Skeletal muscle satellite cell (primary cell): ENCODE measurements at regions not wholly inside any gene's neighbourhood (a gene's known extent, or its start where the extent isn't known, plus 50 kb on each side); places are given as distances from the start of the nearest gene placed in this dataset.

ENCODE experiments used
- H3K27me3 ChIP-seq: 2 replicates; pipeline ENCODE4 v1.7.0; 2013; ENCODE audit warnings: low read length; ENCODE audit not compliant: control insufficient read depth, insufficient read depth
- H3K36me3 ChIP-seq: 2 replicates; pipeline ENCODE4 v1.7.0; 2013; ENCODE audit warnings: mild to moderate bottlenecking, control low read depth, low read length; ENCODE audit not compliant: insufficient read depth
- H3K4me1 ChIP-seq: 2 replicates; pipeline ENCODE4 v1.7.0; 2013; ENCODE audit warnings: low read length; ENCODE audit not compliant: control insufficient read depth, insufficient read depth
- H3K4me2 ChIP-seq: 2 replicates; pipeline ENCODE4 v1.7.0; 2013; ENCODE audit warnings: mild to moderate bottlenecking, low read length
- H3K4me3 ChIP-seq: 2 replicates; pipeline ENCODE4 v1.7.0; 2013; ENCODE audit warnings: low read length
- H3K9ac ChIP-seq: 2 replicates; pipeline ENCODE4 v1.7.0; 2013; ENCODE audit warnings: mild to moderate bottlenecking, low read depth, low read length, moderate library complexity
- H3K9me3 ChIP-seq: replicated peaks from 2 replicates; pipeline ENCODE4 v1.7.0; 2013; ENCODE audit warnings: mild to moderate bottlenecking, control low read depth, low read length

DNA sequence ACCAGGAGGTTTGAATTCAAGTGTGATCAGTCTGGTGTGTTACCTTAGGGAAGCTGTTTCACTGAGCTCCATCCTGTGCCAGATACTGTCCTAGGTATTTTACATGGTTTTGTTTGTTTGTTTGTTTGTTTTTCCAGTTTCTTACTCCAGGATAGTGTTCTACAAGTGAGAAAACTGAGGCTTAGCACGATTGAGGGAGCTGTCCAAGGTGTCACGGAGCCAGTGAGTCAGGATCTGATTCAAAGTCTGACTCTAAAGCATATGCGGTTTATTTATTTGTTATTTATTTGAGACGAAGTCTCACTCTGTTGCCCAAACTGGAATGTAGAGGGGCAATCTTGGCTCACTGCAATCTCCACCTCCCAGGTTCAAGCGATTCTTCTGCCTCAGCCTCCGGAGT lies 79.7 kb upstream of the GNG2 start:
- Histone ChIP-seq H3K4me2 (no peak overlapping the region), H3K27me3 (no peaks in the 10 kb centered on the region), H3K36me3 (no peaks in the 10 kb centered on the region), H3K4me3 (no peak overlapping the region), H3K9ac (no peak overlapping the region), H3K4me1 (peaks cover 7% of the 10 kb centered on the region), H3K9me3 (no peaks in the 10 kb centered on the region)

DNA sequence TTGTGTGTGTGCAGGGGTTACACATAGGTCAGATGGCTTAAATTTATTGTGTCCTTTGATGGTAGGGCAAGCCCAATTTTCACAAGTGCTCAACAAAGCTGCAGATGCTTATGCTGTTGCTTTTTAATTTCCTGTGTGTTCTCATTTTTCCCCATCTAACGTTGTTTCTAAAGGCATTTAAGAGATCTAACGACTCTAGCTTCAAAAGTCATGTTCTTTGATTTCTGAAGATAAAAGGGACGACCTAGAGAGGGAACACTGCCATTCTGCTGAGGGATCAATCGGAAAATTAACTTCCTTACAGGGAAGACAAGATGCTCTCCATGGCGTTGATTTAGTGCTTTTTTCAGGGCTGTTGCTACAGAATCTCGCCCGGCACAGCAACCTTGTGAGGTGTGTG lies 79.0 kb upstream of the GNG2 start:
- H3K4me1 ChIP-seq: peaks cover 7% of the 10 kb centered on the region
- H3K36me3 ChIP-seq: no peaks in the 10 kb centered on the region
- H3K4me2 ChIP-seq: no peak overlapping the region
- H3K4me3 ChIP-seq: no peak overlapping the region
- H3K27me3 ChIP-seq: no peaks in the 10 kb centered on the region
- peaks cover 4% of the 10 kb centered on the region for H3K9me3 ChIP-seq
- no peak overlapping the region for H3K9ac ChIP-seq

DNA sequence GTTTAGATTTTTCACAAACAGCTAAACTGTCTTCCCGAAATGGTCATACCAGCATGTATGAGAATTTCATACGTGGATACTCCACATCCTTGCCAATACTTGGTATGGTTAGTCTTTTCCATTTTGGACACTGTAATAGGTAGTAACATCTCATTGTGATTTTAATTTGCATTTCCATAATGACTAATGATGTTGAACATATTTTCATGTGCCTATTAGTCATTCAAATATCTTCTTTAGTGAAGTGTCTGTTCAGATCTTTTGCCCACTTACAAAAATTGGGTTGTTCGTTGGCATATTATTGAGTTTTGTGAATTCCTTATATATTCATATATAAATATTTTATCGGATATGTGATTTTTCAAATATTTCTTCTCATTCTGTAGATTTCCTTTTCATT lies 78.0 kb upstream of the GNG2 start:
- Histone ChIP-seq H3K4me3 (no peak overlapping the region), H3K36me3 (no peaks in the 10 kb centered on the region), H3K27me3 (no peaks in the 10 kb centered on the region), H3K9ac (no peak overlapping the region), H3K4me2 (no peak overlapping the region), H3K4me1 (peaks cover 7% of the 10 kb centered on the region), H3K9me3 (peaks cover 7% of the 10 kb centered on the region)

DNA sequence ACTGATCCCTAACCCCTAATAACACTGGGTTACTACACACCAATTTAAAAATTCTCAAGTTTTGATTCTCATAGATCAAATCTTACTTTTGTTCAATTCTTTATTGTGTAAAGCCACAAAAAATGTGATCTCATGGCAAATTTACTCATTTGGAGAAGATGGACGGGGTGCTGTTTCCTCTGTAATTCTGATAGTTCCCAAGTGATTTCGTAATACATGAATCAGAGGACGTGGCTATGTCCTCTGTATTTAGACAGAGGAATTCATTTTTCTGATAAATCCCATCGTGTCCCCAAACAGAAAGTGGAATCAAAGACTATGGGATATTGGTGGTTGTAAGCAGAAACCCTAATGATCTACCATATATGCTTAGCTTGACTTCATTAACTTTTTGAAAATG lies 76.6 kb upstream of the GNG2 start:
- no peak overlapping the region for H3K4me3 ChIP-seq
- H3K9ac ChIP-seq: no peak overlapping the region
- peaks cover 7% of the 10 kb centered on the region for H3K4me1 ChIP-seq
- no peaks in the 10 kb centered on the region for H3K27me3 ChIP-seq
- no peaks in the 10 kb centered on the region for H3K36me3 ChIP-seq
- peaks cover 7% of the 10 kb centered on the region for H3K9me3 ChIP-seq
- peak overlapping the region; percentile 67 for H3K4me2 ChIP-seq

DNA sequence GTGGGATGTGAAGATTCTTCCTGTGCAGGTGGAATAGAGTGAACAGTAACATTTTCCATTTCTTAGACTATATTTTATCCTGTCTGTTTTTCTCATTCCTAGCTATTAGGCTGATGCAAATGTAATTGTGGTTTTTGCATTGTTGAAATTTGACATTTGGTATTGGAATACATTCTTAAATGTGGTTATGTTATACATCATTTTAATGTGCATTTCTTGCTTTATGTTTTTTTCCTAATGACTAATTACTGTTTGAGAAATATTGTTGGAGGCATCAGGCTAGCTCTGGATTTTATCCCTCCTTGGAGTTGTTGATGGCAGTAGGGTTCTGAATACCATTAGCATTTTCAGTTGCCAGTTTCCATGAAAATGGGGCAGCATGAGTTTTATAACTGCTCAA lies 75.9 kb upstream of the GNG2 start:
- Histone ChIP-seq H3K4me3 (no peak overlapping the region), H3K9ac (no peak overlapping the region), H3K9me3 (peaks cover 7% of the 10 kb centered on the region), H3K36me3 (no peaks in the 10 kb centered on the region), H3K4me1 (peaks cover 7% of the 10 kb centered on the region), H3K4me2 (no peak overlapping the region), H3K27me3 (no peaks in the 10 kb centered on the region)

DNA sequence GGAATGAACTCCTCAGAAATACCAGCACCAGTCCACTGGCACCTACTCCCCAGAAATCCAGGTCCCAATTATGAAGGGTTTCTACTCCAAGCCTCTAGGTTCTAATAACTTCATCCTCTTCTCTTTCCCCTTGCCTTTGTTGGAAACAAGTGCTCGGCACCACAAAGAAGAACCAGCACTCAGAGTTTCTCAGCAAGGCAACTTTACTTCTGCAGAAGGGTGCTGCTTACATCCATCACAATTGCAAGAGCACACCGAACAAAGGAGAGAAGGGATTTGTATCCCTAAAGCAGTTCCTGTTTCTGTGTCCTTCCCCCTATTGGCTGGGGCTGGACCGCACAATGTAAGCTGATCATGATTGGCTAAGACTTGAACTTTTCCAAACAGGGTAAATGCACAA lies 74.2 kb upstream of the GNG2 start:
- Histone ChIP-seq H3K4me1 (peaks cover 7% of the 10 kb centered on the region), H3K27me3 (no peaks in the 10 kb centered on the region), H3K9me3 (peaks cover 7% of the 10 kb centered on the region), H3K4me2 (no peak overlapping the region), H3K36me3 (no peaks in the 10 kb centered on the region), H3K4me3 (no peak overlapping the region), H3K9ac (no peak overlapping the region)

DNA sequence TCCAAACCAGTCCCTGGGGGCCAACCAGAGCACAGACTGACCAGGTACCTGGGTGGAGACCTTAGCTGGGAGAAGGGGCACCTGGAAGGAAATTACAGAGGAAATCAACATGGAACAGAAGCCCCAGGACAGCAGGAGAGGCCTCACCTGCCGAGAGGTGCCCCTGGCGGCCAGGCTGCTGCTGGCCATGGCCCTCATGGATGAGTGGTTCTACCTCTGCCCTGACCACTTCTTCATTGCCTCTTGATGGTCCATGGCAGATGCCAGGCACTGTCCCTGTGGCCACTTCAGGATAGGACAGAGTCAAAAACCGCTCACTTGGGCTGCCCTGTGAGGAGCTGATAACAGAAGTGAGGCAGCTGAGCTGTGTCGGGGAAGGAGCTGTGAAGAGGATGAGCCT lies 73.1 kb upstream of the GNG2 start:
- H3K4me1 ChIP-seq: peaks cover 7% of the 10 kb centered on the region
- H3K4me2 ChIP-seq: no peak overlapping the region
- peaks cover 7% of the 10 kb centered on the region for H3K9me3 ChIP-seq
- H3K36me3 ChIP-seq: no peaks in the 10 kb centered on the region
- no peak overlapping the region for H3K4me3 ChIP-seq
- H3K27me3 ChIP-seq: peaks cover 4% of the 10 kb centered on the region
- no peak overlapping the region for H3K9ac ChIP-seq

DNA sequence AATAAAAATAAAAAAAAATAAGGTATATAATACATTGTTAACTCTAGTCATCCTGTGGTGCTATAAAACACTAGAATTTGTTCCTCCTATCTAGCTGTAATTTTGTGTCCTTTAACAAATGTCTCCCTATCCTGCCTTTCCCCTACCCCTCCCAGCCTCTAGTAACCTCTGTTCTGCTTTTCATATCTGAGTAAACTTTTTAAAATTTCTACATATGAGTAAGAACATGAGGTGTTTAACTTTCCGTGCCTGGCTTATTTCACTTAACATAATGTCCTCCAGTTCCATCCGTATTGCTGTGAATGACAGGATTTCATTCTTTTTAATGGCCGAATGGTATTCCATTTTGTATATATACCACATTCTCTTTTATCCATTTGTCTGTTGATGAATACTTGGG lies 71.3 kb upstream of the GNG2 start:
- Histone ChIP-seq H3K9me3 (peaks cover 7% of the 10 kb centered on the region), H3K4me1 (no peaks in the 10 kb centered on the region), H3K4me2 (no peak overlapping the region), H3K9ac (no peak overlapping the region), H3K27me3 (peaks cover 4% of the 10 kb centered on the region), H3K36me3 (no peaks in the 10 kb centered on the region), H3K4me3 (no peak overlapping the region)

DNA sequence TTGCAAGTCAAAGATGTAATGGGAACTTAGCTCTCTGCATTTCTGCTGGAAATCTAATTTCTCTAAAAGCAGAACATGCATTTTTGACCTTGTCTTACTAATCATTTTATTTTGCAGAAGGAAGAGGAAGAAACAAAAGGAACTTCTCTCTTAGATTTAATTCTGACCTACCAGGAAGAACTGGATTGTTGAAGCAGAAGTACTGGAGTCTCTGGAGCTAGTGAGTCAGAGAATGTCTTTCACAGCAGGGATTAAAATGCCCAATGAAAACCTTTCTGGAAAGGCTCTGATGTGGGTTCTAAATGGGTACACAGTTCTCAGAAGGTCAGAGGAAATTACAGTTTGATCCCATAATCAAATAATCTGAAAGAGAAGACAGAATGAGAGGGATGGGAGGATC lies 70.8 kb upstream of the GNG2 start:
- H3K27me3 ChIP-seq: peaks cover 4% of the 10 kb centered on the region
- no peak overlapping the region for H3K9ac ChIP-seq
- peaks cover 7% of the 10 kb centered on the region for H3K9me3 ChIP-seq
- no peaks in the 10 kb centered on the region for H3K36me3 ChIP-seq
- H3K4me2 ChIP-seq: no peak overlapping the region
- no peak overlapping the region for H3K4me3 ChIP-seq
- H3K4me1 ChIP-seq: no peaks in the 10 kb centered on the region

DNA sequence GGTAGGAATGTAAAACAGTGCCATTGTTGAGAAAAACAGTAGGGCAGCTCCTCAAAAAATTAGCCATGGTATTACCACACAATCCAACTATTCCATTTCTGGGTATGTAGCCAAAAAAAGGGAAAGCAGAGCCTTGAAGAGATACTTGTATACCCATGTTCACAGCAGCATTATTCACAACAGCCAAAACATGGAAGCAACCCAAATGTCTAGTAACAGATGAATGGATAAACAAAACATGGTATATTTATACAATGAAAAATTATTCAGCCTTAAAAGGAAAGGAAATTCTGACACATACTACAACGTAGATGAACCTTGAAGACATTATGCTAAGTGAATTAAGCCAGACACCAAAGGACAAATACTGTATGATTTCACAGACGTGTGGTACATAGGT lies 67.6 kb upstream of the GNG2 start:
- Histone ChIP-seq H3K9me3 (no peaks in the 10 kb centered on the region), H3K4me1 (no peaks in the 10 kb centered on the region), H3K27me3 (peaks cover 4% of the 10 kb centered on the region), H3K4me2 (peak overlapping the region; percentile 12), H3K36me3 (no peaks in the 10 kb centered on the region), H3K4me3 (no peak overlapping the region), H3K9ac (no peak overlapping the region)

DNA sequence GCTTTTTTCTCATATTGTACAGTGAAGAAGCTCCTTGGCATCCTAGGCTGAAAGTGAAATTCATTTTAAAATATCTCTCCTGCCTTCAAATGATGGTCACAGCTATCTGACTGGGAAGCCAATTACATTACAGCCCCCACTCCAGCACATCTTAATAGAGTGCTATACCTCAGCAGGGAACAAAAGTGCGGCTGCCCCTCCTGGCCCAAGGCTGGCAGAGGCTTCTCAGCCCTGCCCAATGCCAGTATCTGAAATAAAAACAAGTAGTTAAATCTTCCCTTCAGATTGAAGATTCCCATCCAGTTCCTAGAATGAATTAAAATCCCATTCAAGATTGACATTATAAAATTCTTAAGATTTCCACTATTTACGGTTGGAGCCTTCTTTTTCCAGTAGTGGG lies 54.9 kb upstream of the GNG2 start:
- no peak overlapping the region for H3K4me2 ChIP-seq
- no peaks in the 10 kb centered on the region for H3K36me3 ChIP-seq
- no peaks in the 10 kb centered on the region for H3K4me1 ChIP-seq
- H3K4me3 ChIP-seq: no peak overlapping the region
- H3K9ac ChIP-seq: no peak overlapping the region
- H3K27me3 ChIP-seq: peaks cover 7% of the 10 kb centered on the region
- no peaks in the 10 kb centered on the region for H3K9me3 ChIP-seq

DNA sequence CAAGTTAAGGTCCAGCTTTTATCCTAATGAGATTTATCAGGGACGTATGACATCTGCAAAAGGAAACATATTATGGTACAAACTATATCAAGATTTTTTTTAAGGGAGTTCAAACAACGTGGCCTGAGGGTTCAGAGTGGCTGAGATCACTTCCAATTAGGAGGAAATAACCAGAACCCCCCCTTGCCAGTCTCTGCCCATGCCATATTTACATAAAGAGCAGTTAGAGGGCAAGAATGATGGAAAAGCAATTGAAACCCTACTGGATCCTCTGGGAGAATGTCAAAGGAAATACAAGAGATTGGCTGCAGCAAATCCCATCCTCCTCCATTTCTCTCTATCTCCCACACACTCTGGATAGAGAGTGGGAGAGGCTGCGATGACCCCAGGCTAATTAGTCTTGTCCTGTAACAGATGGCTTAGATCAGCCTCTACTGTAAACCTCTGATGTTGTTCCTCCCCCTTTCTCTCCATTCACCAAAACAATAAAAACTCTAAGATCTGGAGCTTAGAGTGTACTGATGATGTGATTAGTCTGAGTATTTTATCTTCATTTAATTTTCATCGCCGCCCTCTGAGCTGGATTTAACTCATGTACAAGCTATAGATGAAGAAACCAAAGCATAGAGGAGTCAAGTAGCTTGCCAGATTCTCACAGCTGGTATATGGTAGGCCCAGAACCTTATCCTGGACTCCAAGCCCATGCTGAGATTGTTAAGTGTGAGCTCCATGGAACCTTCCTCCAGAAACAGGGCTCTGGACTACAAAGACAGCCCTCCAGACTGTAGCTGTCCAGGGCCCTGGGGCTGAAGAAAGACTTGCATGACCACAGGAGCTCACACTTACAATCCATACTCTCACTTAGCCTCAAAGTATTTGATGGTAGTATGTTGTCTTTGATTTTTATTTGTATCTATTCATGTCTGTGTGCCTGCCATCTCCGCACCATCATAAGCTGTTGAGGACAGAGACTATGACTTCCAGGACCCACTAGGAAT lies 54.1 kb upstream of the GNG2 start:
- Histone ChIP-seq H3K27me3 (peaks cover 7% of the 10 kb centered on the region), H3K9me3 (no peaks in the 10 kb centered on the region), H3K4me3 (no peak overlapping the region), H3K36me3 (no peaks in the 10 kb centered on the region), H3K9ac (no peak overlapping the region), H3K4me2 (no peak overlapping the region), H3K4me1 (no peaks in the 10 kb centered on the region)
